ENCODE measurements at regions not wholly inside any gene's neighbourhood (a gene's known extent, or its start where the extent isn't known, plus 50 kb on each side); places are given as distances from the start of the nearest gene placed in this dataset.
"Not testable (repeated sequence)": the region's sequence is repeated elsewhere in the genome, so short reads cannot be mapped to it uniquely, and the experiment has no call there.

GRCh38 chr11:34812905-34813576 lies 103.1 kb downstream of the APIP start:
- H3K36me3 Mint-ChIP-seq: peaks cover 2 to 48% (median 11%) of the 10 kb centered on the region in 3 donors
- ATAC-seq: no peak
- peaks cover 0 to 2% (median 0%) of the 10 kb centered on the region in 4 donors for H3K4me1 Mint-ChIP-seq
- peaks cover 11 to 59% (median 39%) of the 10 kb centered on the region in 9 donors for H3K9me3 Mint-ChIP-seq
- H3K4me3 Mint-ChIP-seq: no peak overlapping the region
- POLR2A ChIA-PET: no interaction called here
- H3K27ac Mint-ChIP-seq: no peak overlapping the region
- peaks cover 3 to 24% (median 13%) of the 10 kb centered on the region in 5 donors for H3K27me3 Mint-ChIP-seq
- DNase-seq: no peak

GRCh38 chr11:34811858-34812257 lies 104.3 kb downstream of the APIP start:
- no peak for DNase-seq
- peaks cover 2 to 41% (median 11%) of the 10 kb centered on the region in 3 donors for H3K36me3 Mint-ChIP-seq
- H3K27me3 Mint-ChIP-seq: peaks cover 9 to 34% (median 17%) of the 10 kb centered on the region in 5 donors
- ATAC-seq: no peak
- H3K27ac Mint-ChIP-seq: no peak overlapping the region
- H3K4me3 Mint-ChIP-seq: no peak overlapping the region
- H3K9me3 Mint-ChIP-seq: peaks cover 11 to 49% (median 35%) of the 10 kb centered on the region in 9 donors
- H3K4me1 Mint-ChIP-seq: peaks cover 0 to 2% (median 0%) of the 10 kb centered on the region in 4 donors
- POLR2A ChIA-PET: no interaction called here

GRCh38 chr11:34810107-34810562 lies 106.0 kb downstream of the APIP start:
- no peak overlapping the region for H3K4me3 Mint-ChIP-seq
- POLR2A ChIA-PET: no interaction called here
- peaks cover 11 to 49% (median 35%) of the 10 kb centered on the region in 9 donors for H3K9me3 Mint-ChIP-seq
- H3K27me3 Mint-ChIP-seq: peaks cover 10 to 38% (median 24%) of the 10 kb centered on the region in 5 donors
- H3K4me1 Mint-ChIP-seq: peaks cover 0 to 2% (median 0%) of the 10 kb centered on the region in 4 donors
- H3K27ac Mint-ChIP-seq: no peak overlapping the region
- ATAC-seq (no peak), DNase-seq (no peak)
- peaks cover 2 to 41% (median 11%) of the 10 kb centered on the region in 3 donors for H3K36me3 Mint-ChIP-seq

- H3K36me3 Mint-ChIP-seq: peaks cover 2 to 41% (median 11%) of the 10 kb centered on the region in 3 donors
- ATAC-seq (no peak), DNase-seq (no peak)
- POLR2A ChIA-PET: no interaction called here
- no peak overlapping the region for H3K27ac Mint-ChIP-seq
- H3K4me1 Mint-ChIP-seq: peaks cover 0 to 2% (median 0%) of the 10 kb centered on the region in 4 donors
- no peak overlapping the region for H3K4me3 Mint-ChIP-seq
- H3K9me3 Mint-ChIP-seq: peaks cover 11 to 49% (median 35%) of the 10 kb centered on the region in 9 donors
- H3K27me3 Mint-ChIP-seq: peaks cover 13 to 45% (median 27%) of the 10 kb centered on the region in 5 donors
These were observed 106.7 kb downstream of the APIP start for GRCh38 chr11:34809191-34810106.

- POLR2A ChIA-PET: no interaction called here
- DNase-seq: no peak
- Mint-ChIP-seq H3K27me3 (peaks cover 15 to 64% (median 27%) of the 10 kb centered on the region in 5 donors), H3K4me3 (no peak overlapping the region), H3K36me3 (peaks cover 0 to 25% (median 2%) of the 10 kb centered on the region in 3 donors), H3K4me1 (peaks cover 0 to 2% (median 0%) of the 10 kb centered on the region in 4 donors), H3K9me3 (peaks cover 3 to 26% (median 20%) of the 10 kb centered on the region in 9 donors), H3K27ac (no peak overlapping the region)
- ATAC-seq: no peak
These were observed 109.3 kb downstream of the APIP start for GRCh38 chr11:34806875-34807274.

- Mint-ChIP-seq H3K27ac (no peak overlapping the region), H3K9me3 (peaks cover 3 to 24% (median 14%) of the 10 kb centered on the region in 9 donors), H3K27me3 (peaks cover 16 to 70% (median 25%) of the 10 kb centered on the region in 5 donors), H3K36me3 (peaks cover 0 to 21% (median 2%) of the 10 kb centered on the region in 3 donors), H3K4me1 (peaks cover 0 to 2% (median 0%) of the 10 kb centered on the region in 4 donors), H3K4me3 (no peak overlapping the region)
- ATAC-seq (no peak), DNase-seq (no peak)
- POLR2A ChIA-PET: no interaction called here
These were observed 110.2 kb downstream of the APIP start for GRCh38 chr11:34805937-34806336.

GRCh38 chr11:34799848-34800247 lies 116.3 kb downstream of the APIP start:
- Mint-ChIP-seq H3K27ac (no peak overlapping the region), H3K36me3 (no peaks in the 10 kb centered on the region), H3K27me3 (peaks cover 2 to 33% (median 7%) of the 10 kb centered on the region in 5 donors), H3K4me3 (no peak overlapping the region), H3K9me3 (peaks cover 0 to 3% (median 0%) of the 10 kb centered on the region in 9 donors), H3K4me1 (no peaks in the 10 kb centered on the region)
- POLR2A ChIA-PET: no interaction called here
- DNase-seq: no peak
- ATAC-seq: no peak

DNA sequence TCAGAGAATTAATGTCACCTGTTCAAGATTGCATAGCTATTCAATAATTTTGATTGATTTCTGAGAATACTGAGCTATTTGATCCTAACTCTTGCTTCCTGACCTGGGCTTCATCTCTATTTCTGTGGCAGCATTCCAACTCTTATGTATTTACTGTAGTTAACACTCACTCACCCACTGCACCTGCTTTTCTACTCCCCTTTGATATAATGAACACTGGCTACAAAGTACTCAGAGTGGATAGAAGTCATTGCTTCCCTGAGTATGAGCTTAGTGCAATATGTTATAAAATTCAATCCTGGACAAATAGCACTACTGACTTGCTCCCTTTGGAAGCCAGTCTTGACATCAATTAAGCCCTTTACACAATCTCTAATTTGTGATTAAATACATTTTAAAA lies 117.2 kb downstream of the APIP start:
- no peaks in the 10 kb centered on the region for H3K36me3 Mint-ChIP-seq
- ATAC-seq (no peak), DNase-seq (no peak)
- H3K4me3 Mint-ChIP-seq: no peak overlapping the region
- no peak overlapping the region for H3K27ac Mint-ChIP-seq
- POLR2A ChIA-PET: no interaction called here
- H3K4me1 Mint-ChIP-seq: no peaks in the 10 kb centered on the region
- peaks cover 0 to 3% (median 0%) of the 10 kb centered on the region in 9 donors for H3K9me3 Mint-ChIP-seq
- peaks cover 5 to 33% (median 8%) of the 10 kb centered on the region in 5 donors for H3K27me3 Mint-ChIP-seq

GRCh38 chr11:34797497-34797896 lies 118.7 kb downstream of the APIP start:
- H3K9me3 Mint-ChIP-seq, POLR2A ChIA-PET, DNase-seq, ATAC-seq, H3K4me3 Mint-ChIP-seq, H3K4me1 Mint-ChIP-seq, H3K27ac Mint-ChIP-seq, H3K36me3 Mint-ChIP-seq: not testable (repeated sequence)
- peaks cover 2 to 30% (median 8%) of the 10 kb centered on the region in 5 donors for H3K27me3 Mint-ChIP-seq

GRCh38 chr11:34795641-34796040 lies 120.5 kb downstream of the APIP start:
- POLR2A ChIA-PET: no interaction called here
- no peak overlapping the region for H3K27ac Mint-ChIP-seq
- H3K27me3 Mint-ChIP-seq: peaks cover 2 to 20% (median 6%) of the 10 kb centered on the region in 5 donors
- DNase-seq (no peak), ATAC-seq (no peak)
- peaks cover 0 to 2% (median 0%) of the 10 kb centered on the region in 4 donors for H3K4me1 Mint-ChIP-seq
- peaks cover 0 to 3% (median 0%) of the 10 kb centered on the region in 9 donors for H3K9me3 Mint-ChIP-seq
- no peak overlapping the region for H3K4me3 Mint-ChIP-seq
- no peaks in the 10 kb centered on the region for H3K36me3 Mint-ChIP-seq

DNA sequence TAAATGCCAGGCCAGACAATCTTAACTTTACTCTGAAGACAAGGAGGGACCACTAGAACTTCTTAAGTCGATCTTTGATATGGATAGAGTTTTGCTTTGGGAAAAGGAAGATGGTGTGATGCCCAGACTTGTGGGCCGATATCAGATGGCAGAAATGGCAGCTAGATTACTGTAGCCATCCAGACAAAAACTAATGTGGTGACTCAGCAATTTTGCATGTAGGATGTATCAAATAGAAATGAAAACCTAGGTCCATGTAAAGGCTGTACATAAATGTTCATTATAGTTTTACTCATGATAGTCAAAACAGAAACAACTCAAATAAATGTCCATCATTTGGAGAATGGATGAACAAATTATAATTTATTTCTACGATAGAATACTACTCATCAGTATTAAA lies 121.5 kb downstream of the APIP start:
- ATAC-seq (no peak), DNase-seq (no peak)
- POLR2A ChIA-PET: no interaction called here
- H3K4me1 Mint-ChIP-seq: peaks cover 0 to 2% (median 0%) of the 10 kb centered on the region in 4 donors
- peaks cover 0 to 4% (median 0%) of the 10 kb centered on the region in 3 donors for H3K36me3 Mint-ChIP-seq
- H3K4me3 Mint-ChIP-seq: no peak overlapping the region
- H3K27me3 Mint-ChIP-seq: peaks cover 2 to 20% (median 6%) of the 10 kb centered on the region in 5 donors
- peaks cover 0 to 6% (median 3%) of the 10 kb centered on the region in 9 donors for H3K9me3 Mint-ChIP-seq
- no peak overlapping the region for H3K27ac Mint-ChIP-seq

GRCh38 chr11:34793666-34794065 lies 122.5 kb downstream of the APIP start:
- peaks cover 2 to 20% (median 6%) of the 10 kb centered on the region in 5 donors for H3K27me3 Mint-ChIP-seq
- H3K4me1 Mint-ChIP-seq: peaks cover 0 to 2% (median 0%) of the 10 kb centered on the region in 4 donors
- no peak for DNase-seq
- H3K27ac Mint-ChIP-seq: no peak overlapping the region
- POLR2A ChIA-PET: no interaction called here
- H3K4me3 Mint-ChIP-seq: no peak overlapping the region
- no peak for ATAC-seq
- H3K9me3 Mint-ChIP-seq: peaks cover 0 to 11% (median 4%) of the 10 kb centered on the region in 9 donors
- peaks cover 0 to 4% (median 0%) of the 10 kb centered on the region in 3 donors for H3K36me3 Mint-ChIP-seq

All from naive thymus-derived CD8-positive, alpha-beta T cell (primary cell).